GM12875 (cell line): ENCODE measurements at regions not wholly inside any gene's neighbourhood (a gene's known extent, or its start where the extent isn't known, plus 50 kb on each side); places are given as distances from the start of the nearest gene placed in this dataset.
A peak's percentile ranks its signal among the peaks of the same experiment; 100 is the strongest.

Experiments used
- H3K4me3 ChIP-seq: one replicate; pipeline ENCODE4 v1.5.1; 2011; ENCODE audit warnings: low read depth, low read length, control low read depth
- CTCF ChIP-seq: IDR thresholded peaks from 2 replicates; pipeline ENCODE4 v1.5.1; 2011; ENCODE audit warnings: low read depth, mild to moderate bottlenecking, control low read depth, inconsistent platforms, low read length, moderate library complexity, borderline replicate concordance; ENCODE audit not compliant: insufficient read depth

- TF ChIP-seq CTCF, result no peak
- H3K4me3 ChIP-seq, result no peak overlapping the region
Observed at GRCh38 chr12:97131220-97131981, 224.3 kb downstream of the NEDD1 start.

GRCh38 chr12:97132270-97132669, 225.2 kb downstream of the NEDD1 start:
- no peak overlapping the region for H3K4me3 ChIP-seq

GRCh38 chr12:97134495-97134894, 227.4 kb downstream of the NEDD1 start:
- H3K4me3 ChIP-seq, result no peak overlapping the region
- peak; percentile 34; the same call in 1 of the 2 replicates for TF ChIP-seq CTCF

More at GRCh38 chr12:97132270-97132669, 225.2 kb downstream of the NEDD1 start:
- no peak for TF ChIP-seq CTCF

- TF ChIP-seq CTCF, result no peak
- H3K4me3 ChIP-seq, result no peak overlapping the region
Observed at GRCh38 chr12:97140355-97140754, 233.3 kb downstream of the NEDD1 start.

- H3K4me3 ChIP-seq, result no peak overlapping the region
- no peak for TF ChIP-seq CTCF
Observed at GRCh38 chr12:97142737-97143410, 235.8 kb downstream of the NEDD1 start.

GRCh38 chr12:97148941-97149559, 242.0 kb downstream of the NEDD1 start:
- TF ChIP-seq CTCF, result peak; percentile 92

More at GRCh38 chr12:97148941-97149559, 242.0 kb downstream of the NEDD1 start:
- H3K4me3 ChIP-seq, result no peak overlapping the region
